Left lung (tissue), 4 donors: ENCODE measurements at regions not wholly inside any gene's neighbourhood (a gene's known extent, or its start where the extent isn't known, plus 50 kb on each side); places are given as distances from the start of the nearest gene placed in this dataset.
"Not testable (repeated sequence)": the region's sequence is repeated elsewhere in the genome, so short reads cannot be mapped to it uniquely, and the experiment has no call there.

Source experiments
- ATAC-seq: fragments of 200-7000 bp; cut with Tn5 transposase; one replicate; pipeline ENCODE4 v1.9.1; 2020; ENCODE audit warnings: moderate library complexity
- DNase-seq, 4 donors: peaks; one replicate each; pipeline ENCODE4 v3.0.0-alpha.2; 2013 to 2020
- H3K27ac ChIP-seq, 2 donors: fragments of 200-600 bp; sonication (generic) in 1 of 2; one replicate each; pipeline versions ENCODE4 v1.5.0 to v1.8.0; 2020 to 2021
- H3K27me3 ChIP-seq, 2 donors: fragments of 200-600 bp; sonication (generic) in 1 of 2; one replicate each; pipeline versions ENCODE4 v1.5.0 to v1.8.0; 2020 to 2021
- H3K36me3 ChIP-seq, 2 donors: fragments of 200-600 bp; sonication (generic) in 1 of 2; one replicate each; pipeline versions ENCODE4 v1.5.0 to v1.8.0; 2020 to 2021
- H3K4me1 ChIP-seq, 2 donors: fragments of 200-600 bp; one replicate each; pipeline ENCODE4 v1.8.0; 2021
- H3K4me3 ChIP-seq, 2 donors: fragments of 200-600 bp; sonication (generic) in 1 of 2; one replicate each; pipeline versions ENCODE4 v1.5.0 to v1.8.0; 2020 to 2021; ENCODE audit warnings: mild to moderate bottlenecking in 1 of 2
- H3K9me3 ChIP-seq, 2 donors: fragments of 200-600 bp; sonication (generic) in 1 of 2; one replicate each; pipeline versions ENCODE4 v1.5.0 to v1.8.0; 2020 to 2021
- intact Hi-C, 2 donors: fragments of 100-400 bp; cut with DNase I; formaldehyde crosslinking; loops; one replicate each; pipeline versions ENCODE4 v1.11.2 to v1.14.2; 2022
- donor health status: DM: no; HTN: yes; CAD: no.
- donor health status: DM: no; HTN: no; CAD: no.

DNA sequence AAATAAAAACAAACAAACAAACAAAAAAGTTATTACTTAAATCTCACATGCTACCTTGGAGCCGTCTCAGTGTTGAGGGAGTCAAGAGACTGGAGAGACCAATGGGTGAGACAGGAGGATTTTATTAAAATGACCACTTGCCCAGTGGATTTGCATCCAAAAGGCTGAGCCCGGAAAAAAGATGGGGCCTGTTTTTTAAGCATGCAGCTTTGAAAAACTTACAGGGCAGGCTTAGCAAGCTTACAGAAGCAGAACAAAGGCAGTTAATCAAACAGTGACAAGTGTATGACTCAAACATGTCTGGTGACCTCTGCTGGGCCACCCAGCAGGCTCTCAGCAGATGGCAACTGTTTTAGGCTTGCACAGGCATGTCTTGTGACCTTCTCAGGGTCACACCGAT is 82.5 kb downstream of the POTEH start:
- H3K36me3 ChIP-seq, H3K9me3 ChIP-seq, intact Hi-C loops, DNase-seq, H3K27ac ChIP-seq, H3K27me3 ChIP-seq, ATAC-seq, H3K4me3 ChIP-seq, H3K4me1 ChIP-seq: not testable (repeated sequence)

- H3K4me1 ChIP-seq, H3K36me3 ChIP-seq, H3K27me3 ChIP-seq, H3K4me3 ChIP-seq, intact Hi-C loops, H3K9me3 ChIP-seq, ATAC-seq, H3K27ac ChIP-seq: not testable (repeated sequence)
- peak in 1 of 4 donors; percentile 6 for DNase-seq
Measured at GRCh38 chr22:15775118-15775517, 85.3 kb downstream of the POTEH start.

DNA sequence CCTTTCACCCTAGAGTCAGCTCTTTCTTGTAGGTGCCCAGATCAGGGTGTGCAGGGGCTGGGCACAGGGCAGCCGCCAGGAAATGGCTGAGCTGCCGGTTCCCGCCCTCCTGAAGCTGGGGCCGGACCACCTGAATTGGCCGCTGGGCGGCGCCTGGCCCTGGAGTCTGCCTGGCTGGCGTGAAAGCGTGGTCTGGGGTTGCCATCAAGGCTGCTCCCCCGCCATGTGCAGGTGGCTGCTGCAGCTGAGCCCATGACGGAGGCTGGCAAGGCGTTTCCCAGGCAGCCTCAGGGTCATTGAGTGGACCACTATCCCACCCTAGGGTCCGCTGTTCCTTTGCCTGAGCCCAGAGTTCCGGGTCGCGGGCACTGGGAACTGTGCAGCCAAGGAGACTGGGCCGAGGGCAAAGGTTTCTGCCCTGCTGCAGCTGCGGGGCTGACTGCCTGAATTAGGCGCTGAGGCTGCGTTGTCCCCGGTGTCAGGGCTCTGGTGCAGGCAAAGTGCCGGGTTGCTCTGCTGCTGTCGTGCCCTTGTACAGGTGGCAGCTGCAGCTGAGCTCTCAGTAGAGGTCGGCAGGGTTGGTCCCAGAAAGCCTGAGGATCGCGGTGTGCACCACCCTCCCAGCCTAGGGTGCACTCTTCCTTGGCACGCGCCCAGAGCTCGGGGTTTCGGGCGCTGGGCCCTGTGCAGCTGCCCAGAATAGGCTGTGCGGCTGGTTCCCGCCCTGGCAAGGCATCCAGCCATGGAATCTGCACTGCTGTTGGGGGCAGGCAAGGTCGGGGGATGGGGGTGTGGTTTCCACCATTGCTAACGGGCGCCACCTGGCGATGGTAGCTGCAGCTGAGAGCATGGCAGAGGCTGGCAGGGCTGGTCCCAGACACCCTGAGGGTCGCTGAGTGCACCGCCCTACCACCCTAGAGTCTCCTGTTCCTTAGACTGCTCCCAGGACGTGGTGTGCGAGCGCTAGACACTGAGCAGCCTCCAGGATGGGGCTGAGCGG is 86.1 kb downstream of the POTEH start:
- peak in 1 of 4 donors; percentile 76 for DNase-seq

GRCh38 chr22:15776727-15777126 is 86.9 kb downstream of the POTEH start:
- H3K27me3 ChIP-seq, H3K4me1 ChIP-seq, H3K36me3 ChIP-seq, H3K4me3 ChIP-seq, H3K27ac ChIP-seq, H3K9me3 ChIP-seq, intact Hi-C loops, ATAC-seq: not testable (repeated sequence)
- peak in 1 of 4 donors; percentile 5 for DNase-seq

More for the DNA sequence above, 86.1 kb downstream of the POTEH start:
- peak; percentile 65 for ATAC-seq
- H3K4me3 ChIP-seq, intact Hi-C loops, H3K9me3 ChIP-seq, H3K36me3 ChIP-seq, H3K4me1 ChIP-seq, H3K27me3 ChIP-seq, H3K27ac ChIP-seq: not testable (repeated sequence)

GRCh38 chr22:15777150-15777549 is 87.3 kb downstream of the POTEH start:
- H3K4me3 ChIP-seq, intact Hi-C loops, ATAC-seq, DNase-seq, H3K27me3 ChIP-seq, H3K36me3 ChIP-seq, H3K4me1 ChIP-seq, H3K9me3 ChIP-seq, H3K27ac ChIP-seq: not testable (repeated sequence)

DNA sequence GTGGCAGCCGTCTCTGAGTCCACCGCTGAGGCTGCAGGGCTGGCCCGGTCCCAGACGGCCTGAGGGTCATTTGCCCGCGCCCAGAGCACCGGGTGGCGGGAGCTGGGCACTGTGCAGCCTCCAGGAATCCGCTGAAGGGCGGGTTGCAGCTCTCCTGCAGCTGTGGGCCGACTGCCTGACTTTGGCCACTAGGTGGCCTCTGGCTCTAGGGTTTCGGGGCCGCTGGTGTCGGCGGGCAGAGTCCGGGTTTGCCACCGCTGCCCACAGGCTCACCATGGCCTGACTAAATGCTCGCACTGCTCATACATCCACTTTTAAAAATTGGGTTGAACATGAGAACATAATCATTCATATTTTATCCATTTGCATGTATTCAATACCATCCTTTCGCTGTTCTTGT is 87.7 kb downstream of the POTEH start:
- H3K27ac ChIP-seq, H3K36me3 ChIP-seq, H3K4me3 ChIP-seq, H3K9me3 ChIP-seq, H3K27me3 ChIP-seq, H3K4me1 ChIP-seq, DNase-seq, intact Hi-C loops: not testable (repeated sequence)
- ATAC-seq, result peak; percentile 43

DNA sequence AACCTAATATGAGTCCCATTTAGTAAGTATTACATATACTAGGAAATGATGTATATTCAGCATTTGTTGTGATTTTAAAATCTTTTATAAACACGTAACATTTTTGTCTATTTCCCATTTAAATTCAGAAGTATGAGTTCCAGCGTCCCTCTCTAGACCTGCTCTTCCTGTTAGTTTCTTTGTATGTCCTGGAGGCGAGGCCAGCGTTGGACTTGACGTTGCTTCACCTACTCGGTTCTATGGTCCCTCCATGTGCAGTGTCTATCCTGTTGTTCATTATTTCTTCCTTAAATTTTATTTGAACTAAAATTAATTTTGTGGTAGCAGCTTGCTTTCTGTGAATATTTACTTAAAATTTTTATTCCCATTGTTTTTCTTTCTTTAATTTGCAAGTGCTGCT is 88.5 kb downstream of the POTEH start:
- intact Hi-C loops, H3K27ac ChIP-seq, H3K4me3 ChIP-seq, H3K9me3 ChIP-seq, H3K36me3 ChIP-seq, H3K27me3 ChIP-seq, ATAC-seq, H3K4me1 ChIP-seq: not testable (repeated sequence)
- DNase-seq, result peak in 1 of 4 donors; percentile 13

DNA sequence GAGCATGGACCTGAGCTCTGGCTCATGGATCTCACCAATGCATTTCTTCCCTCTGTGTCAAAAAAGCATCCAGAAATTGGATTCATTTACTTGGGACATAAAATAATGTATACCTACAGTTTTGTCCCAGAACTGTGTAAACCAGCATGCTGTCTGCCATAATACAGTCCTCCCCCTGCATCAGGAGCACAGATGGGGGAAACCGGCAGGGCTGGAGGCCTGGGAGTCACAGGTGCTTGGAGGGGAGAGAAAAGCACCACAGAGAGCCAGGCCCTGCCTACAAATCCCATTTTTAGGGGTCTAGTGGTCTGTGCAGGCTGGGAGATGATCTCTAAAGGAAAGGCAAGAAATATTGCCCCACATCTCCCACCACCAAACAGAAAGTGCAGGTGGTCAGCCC is 91.8 kb downstream of the POTEH start:
- H3K27me3 ChIP-seq, intact Hi-C loops, H3K36me3 ChIP-seq, ATAC-seq, H3K27ac ChIP-seq, H3K4me3 ChIP-seq, H3K4me1 ChIP-seq, DNase-seq, H3K9me3 ChIP-seq: not testable (repeated sequence)

DNA sequence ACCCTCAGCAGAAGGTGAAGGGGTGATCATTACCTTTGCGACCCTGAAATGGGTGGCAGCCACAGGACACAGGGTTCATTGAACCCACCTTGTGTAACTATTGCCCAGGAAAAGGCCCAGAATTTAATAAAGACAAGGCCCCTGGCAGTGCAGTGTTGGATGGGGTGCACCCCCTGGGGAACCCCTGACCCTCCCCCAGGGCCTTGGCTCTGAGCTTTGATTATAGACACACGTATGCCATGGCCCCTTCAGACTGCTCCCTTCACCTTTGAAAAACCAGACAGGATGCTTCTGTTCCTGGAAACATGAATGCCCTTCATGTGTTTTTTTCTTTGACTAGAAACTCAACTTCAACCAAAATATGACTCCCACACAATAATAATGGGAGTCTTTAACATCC is 93.1 kb downstream of the POTEH start:
- H3K9me3 ChIP-seq, ATAC-seq, H3K27ac ChIP-seq, H3K36me3 ChIP-seq, H3K27me3 ChIP-seq, H3K4me3 ChIP-seq, intact Hi-C loops, DNase-seq, H3K4me1 ChIP-seq: not testable (repeated sequence)

DNA sequence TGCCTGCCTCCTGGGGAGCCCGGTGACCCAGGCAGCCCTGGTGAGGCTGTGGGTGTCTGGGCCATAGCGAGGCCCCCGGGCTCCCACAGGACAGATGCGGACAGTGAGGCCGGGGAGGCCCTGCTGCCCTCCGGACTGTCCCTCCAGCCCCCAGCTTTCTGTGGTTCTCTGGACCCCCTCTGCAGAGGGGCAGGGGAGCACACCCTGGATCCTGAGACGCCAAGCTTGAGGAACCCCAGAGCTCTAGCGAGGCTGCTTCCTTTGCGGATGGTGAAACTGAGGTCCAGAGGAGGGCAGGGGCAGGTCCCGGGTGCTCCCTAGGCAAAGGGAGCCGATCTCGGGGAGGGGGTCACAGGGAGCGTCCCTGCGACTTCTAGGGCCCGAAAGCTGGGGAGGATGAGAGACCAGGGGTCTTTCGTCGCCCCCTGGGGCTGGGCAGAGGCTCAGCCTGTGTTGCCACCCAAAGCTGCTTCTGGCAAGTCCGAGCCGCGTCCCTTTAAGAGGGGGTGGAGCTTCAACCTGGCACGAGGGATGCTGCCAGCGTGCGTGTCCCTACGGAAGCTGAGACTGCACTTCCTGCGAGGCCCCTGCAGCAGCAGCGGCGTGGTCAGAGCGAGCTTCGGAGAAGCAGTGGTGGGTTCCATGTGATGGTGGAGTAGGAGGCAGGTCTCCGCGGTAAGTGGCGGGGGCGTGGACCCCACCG is 94.7 kb downstream of the POTEH start:
- H3K9me3 ChIP-seq, H3K27me3 ChIP-seq, intact Hi-C loops, DNase-seq, H3K36me3 ChIP-seq, H3K4me3 ChIP-seq, H3K27ac ChIP-seq, H3K4me1 ChIP-seq: not testable (repeated sequence)
- peak; percentile 76 for ATAC-seq

DNA sequence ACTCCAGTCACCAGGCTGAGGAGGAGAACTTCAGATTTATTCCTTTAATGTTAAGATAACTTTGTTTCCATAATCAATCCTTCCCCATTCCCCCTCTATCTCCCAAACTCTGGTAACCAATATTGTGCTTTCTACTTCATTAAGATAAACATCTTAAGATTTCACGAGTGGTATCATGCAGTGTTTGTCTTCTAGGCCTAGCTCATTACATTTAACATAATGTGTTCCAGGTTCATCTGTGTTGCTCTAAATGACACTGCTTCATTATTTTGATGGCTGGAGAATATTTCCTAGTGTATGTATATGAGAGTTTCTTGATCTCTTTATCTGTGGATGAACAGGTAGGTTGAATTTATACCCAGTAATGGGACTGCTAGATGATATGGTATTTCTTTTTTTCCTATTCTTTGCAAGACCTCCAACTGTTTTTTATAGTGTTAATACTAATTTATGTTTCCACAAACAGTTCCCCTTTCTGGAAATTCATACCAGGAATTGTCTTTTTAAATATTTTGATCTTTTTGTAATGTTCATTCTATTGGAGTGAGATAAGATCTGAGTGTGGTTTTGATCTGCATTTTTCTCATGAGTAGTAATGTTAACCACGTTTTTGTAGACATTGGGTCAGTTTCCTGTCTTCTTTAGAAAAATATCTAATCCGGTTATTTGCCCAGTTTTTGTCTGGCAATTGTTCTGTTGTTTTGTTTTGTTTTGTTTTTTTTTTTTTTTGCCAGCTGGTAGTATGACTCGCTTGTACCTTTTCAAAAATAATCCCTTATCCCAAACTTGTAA is 97.3 kb downstream of the POTEH start:
- H3K36me3 ChIP-seq, H3K27ac ChIP-seq, H3K9me3 ChIP-seq, H3K27me3 ChIP-seq, H3K4me3 ChIP-seq, intact Hi-C loops, H3K4me1 ChIP-seq, ATAC-seq, DNase-seq: not testable (repeated sequence)

DNA sequence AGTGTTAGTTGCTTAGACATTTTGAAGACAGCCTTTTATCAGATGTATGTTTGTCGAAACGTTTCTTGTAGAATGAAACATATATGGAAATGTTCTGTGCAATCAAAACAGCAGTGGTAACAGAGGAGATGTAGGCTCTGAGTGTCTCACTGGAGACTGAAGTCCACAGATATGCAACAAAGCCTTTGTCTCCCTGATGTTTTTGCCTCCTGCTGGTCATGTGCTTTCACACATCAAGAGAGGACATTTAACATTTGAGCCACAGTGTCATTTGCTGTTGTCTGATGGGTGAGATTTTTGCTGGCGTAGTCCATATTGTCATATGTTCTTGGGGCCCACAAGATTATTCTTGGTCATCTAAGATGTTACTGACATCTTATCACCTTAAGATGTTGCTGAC is 101.7 kb downstream of the POTEH start:
- intact Hi-C loops, H3K27me3 ChIP-seq, H3K4me3 ChIP-seq, H3K36me3 ChIP-seq, DNase-seq, ATAC-seq, H3K27ac ChIP-seq, H3K9me3 ChIP-seq, H3K4me1 ChIP-seq: not testable (repeated sequence)

DNA sequence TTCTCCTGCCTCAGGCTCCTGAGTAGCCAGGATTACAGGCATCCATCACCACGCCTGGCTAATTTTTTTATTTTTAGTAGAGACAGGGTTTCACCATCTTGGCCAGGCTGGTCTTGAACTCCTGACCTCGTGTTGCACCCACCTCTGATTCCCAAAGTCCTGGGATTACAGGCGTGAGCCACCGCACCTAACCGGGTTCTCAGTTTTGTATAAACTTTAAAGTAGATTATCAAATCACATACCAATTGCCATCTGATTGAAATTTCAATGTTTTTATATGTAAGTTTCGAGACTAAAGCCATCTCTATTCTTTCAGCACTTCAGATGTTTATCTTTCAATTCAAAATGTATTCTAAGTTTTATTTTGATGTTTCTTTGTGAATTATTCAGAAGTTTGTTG is 110.1 kb downstream of the POTEH start:
- H3K9me3 ChIP-seq, H3K27ac ChIP-seq, H3K36me3 ChIP-seq, H3K27me3 ChIP-seq, H3K4me3 ChIP-seq, intact Hi-C loops, ATAC-seq, DNase-seq, H3K4me1 ChIP-seq: not testable (repeated sequence)
